Mucosa of gallbladder (tissue), 1 donor: ENCODE measurements at regions not wholly inside any gene's neighbourhood (a gene's known extent, or its start where the extent isn't known, plus 50 kb on each side); places are given as distances from the start of the nearest gene placed in this dataset.

Source experiments
- DNase-seq: peaks from one replicate; pipeline ENCODE4 v3.0.0-alpha.2; 2020; ENCODE audit warnings: low spot score
- donor health status: DM: no; HTN: no; CAD: no.

GRCh38 chr13:24008679-24009078 lies 111.4 kb upstream of the C1QTNF9B start:
- DNase-seq, result no peak

GRCh38 chr13:24011266-24011665 lies 114.0 kb upstream of the C1QTNF9B start:
- no peak for DNase-seq

- no peak for DNase-seq
These were observed 115.3 kb upstream of the C1QTNF9B start for GRCh38 chr13:24012648-24013047.

GRCh38 chr13:24013189-24013588 lies 115.9 kb upstream of the C1QTNF9B start:
- no peak for DNase-seq

- no peak for DNase-seq
These were observed 118.7 kb upstream of the C1QTNF9B start for GRCh38 chr13:24016046-24016445.

- no peak for DNase-seq
These were observed 125.3 kb upstream of the C1QTNF9B start for GRCh38 chr13:24022568-24022967.

- DNase-seq, result no peak
These were observed 125.8 kb upstream of the C1QTNF9B start for GRCh38 chr13:24023073-24023472.

- no peak for DNase-seq
These were observed 130.2 kb upstream of the C1QTNF9B start for GRCh38 chr13:24027494-24027893.

- no peak for DNase-seq
These were observed 128.3 kb upstream of the SPATA13 start for GRCh38 chr13:24032252-24032651.

GRCh38 chr13:24032674-24033073 lies 127.8 kb upstream of the SPATA13 start:
- peak; percentile 46 for DNase-seq

- DNase-seq, result no peak
These were observed 126.8 kb upstream of the SPATA13 start for GRCh38 chr13:24033527-24034302.

GRCh38 chr13:24035411-24035810 lies 125.1 kb upstream of the SPATA13 start:
- DNase-seq, result no peak

GRCh38 chr13:24036115-24036514 lies 124.4 kb upstream of the SPATA13 start:
- no peak for DNase-seq

GRCh38 chr13:24038405-24038804 lies 122.1 kb upstream of the SPATA13 start:
- no peak for DNase-seq

- no peak for DNase-seq
These were observed 121.6 kb upstream of the SPATA13 start for GRCh38 chr13:24038841-24039330.

- no peak for DNase-seq
These were observed 120.7 kb upstream of the SPATA13 start for GRCh38 chr13:24039621-24040475.

- no peak for DNase-seq
These were observed 119.7 kb upstream of the SPATA13 start for GRCh38 chr13:24040835-24041234.

- no peak for DNase-seq
These were observed 118.8 kb upstream of the SPATA13 start for GRCh38 chr13:24041651-24042225.

- DNase-seq, result no peak
These were observed 117.6 kb upstream of the SPATA13 start for GRCh38 chr13:24042710-24043440.

- no peak for DNase-seq
These were observed 116.8 kb upstream of the SPATA13 start for GRCh38 chr13:24043590-24044350.

GRCh38 chr13:24045597-24045996 lies 114.9 kb upstream of the SPATA13 start:
- no peak for DNase-seq
